ENCODE measurements at regions not wholly inside any gene's neighbourhood (a gene's known extent, or its start where the extent isn't known, plus 50 kb on each side); places are given as distances from the start of the nearest gene placed in this dataset.

DNA sequence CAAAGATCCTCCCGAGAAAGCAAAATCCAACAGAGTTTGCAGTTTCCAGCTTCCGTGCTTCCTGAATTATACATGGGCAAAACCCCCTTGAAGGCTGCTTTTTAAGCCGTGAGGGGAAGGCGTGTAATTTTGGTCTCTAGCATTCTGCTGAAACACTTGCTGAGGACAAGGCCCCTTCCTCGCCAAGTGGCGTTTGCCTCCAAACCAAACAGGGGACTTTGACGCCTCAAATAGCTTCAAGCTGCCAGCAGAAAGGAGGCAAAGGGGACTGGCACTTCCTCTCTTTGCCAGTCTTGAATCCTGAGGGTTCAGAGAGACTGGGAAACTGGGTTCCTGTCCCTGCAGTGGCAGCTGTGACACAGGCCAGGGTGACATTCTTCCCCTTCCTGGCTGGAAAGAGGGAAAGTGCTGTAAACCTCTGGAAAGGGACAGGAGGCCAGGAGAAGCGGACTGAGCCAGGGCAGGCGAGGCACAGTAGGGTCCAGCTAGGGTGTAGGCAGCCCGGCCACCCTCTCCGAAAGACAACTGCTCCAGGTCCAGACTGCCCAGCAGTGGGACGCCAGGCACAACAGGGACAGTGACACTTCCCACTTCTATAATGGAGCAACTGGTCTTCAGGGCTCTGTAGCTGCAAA, 96.2 kb upstream of the MED13L start:
- TF ChIP-seq CTCF (IDR thresholded peaks at IDR 0.05) (no peak), POLR2A (IDR thresholded peaks at IDR 0.05) (no peak)

Measured in right lobe of liver (tissue), 4 donors.